GM12873 (cell line): ENCODE measurements at regions not wholly inside any gene's neighbourhood (a gene's known extent, or its start where the extent isn't known, plus 50 kb on each side); places are given as distances from the start of the nearest gene placed in this dataset.

Experiments used
- TF ChIP-seq, protein P1 (sequence below): IDR thresholded peaks from 2 replicates; pipeline ENCODE4 v1.5.1; 2012; ENCODE audit warnings: low read depth, mild to moderate bottlenecking, moderate library complexity, low read length, control low read depth; ENCODE audit not compliant: insufficient read depth; ENCODE audit errors: missing control alignments

DNA sequence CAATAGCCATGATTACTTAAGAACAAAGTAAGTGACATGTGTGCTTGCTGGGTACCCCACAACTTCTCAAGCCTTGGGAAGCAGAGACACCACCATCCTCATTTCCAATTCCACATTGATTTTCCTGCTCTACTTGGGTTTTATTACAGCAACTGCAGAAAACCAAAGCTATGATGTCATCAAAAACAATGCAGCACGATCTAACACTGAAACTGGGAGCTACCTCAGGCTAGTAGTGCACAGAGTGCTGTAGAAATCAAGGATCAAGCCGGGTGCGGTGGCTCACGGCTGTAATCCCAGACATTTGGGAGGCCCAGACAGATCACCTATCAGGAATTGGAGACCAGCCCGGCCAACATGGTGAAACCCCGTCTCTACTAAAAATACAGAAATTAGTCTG is 174.4 kb upstream of the MSX2 start:
- TF ChIP-seq, protein P1, sequence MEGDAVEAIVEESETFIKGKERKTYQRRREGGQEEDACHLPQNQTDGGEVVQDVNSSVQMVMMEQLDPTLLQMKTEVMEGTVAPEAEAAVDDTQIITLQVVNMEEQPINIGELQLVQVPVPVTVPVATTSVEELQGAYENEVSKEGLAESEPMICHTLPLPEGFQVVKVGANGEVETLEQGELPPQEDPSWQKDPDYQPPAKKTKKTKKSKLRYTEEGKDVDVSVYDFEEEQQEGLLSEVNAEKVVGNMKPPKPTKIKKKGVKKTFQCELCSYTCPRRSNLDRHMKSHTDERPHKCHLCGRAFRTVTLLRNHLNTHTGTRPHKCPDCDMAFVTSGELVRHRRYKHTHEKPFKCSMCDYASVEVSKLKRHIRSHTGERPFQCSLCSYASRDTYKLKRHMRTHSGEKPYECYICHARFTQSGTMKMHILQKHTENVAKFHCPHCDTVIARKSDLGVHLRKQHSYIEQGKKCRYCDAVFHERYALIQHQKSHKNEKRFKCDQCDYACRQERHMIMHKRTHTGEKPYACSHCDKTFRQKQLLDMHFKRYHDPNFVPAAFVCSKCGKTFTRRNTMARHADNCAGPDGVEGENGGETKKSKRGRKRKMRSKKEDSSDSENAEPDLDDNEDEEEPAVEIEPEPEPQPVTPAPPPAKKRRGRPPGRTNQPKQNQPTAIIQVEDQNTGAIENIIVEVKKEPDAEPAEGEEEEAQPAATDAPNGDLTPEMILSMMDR = no peak

DNA sequence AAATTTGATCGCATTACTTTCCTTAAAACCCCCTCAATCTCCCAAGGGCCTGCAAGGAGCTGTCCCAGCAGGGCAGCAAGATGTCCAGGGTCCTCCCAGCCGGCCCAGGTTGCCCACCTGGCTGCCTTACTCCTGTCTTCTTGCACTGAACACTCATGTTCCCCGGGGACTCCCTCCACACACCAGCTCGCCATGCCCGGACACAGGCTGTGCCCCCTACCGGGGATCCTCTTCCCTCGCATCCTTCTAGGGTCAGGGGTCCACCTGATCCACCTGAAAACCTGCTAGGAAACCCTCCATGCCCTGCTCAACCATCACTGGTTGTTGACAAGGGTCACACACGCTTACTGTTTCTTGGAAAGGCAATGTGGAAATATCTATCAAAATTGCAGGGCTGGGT is 172.0 kb upstream of the MSX2 start:
- TF ChIP-seq, protein P1 = no peak

DNA sequence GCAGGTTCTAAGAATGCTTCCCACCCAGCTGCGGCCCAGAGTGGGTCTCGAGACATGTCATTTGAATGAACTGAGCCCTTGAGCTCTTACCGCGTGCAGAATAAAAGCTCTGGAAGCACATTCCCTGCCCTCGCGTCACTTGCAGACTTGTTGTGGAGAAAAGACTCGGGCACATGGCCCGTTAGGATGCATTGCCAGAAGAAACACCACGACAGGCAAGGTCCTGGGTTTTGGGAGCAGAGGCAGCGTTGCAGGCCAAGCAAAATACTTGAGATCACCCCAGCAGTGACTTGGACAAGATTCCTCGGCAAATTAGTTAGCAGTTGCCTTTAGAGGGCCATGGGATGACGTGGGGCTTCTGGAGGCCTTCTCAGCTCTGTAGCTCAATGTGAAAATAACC is 170.8 kb upstream of the MSX2 start:
- TF ChIP-seq, protein P1 = no peak

DNA sequence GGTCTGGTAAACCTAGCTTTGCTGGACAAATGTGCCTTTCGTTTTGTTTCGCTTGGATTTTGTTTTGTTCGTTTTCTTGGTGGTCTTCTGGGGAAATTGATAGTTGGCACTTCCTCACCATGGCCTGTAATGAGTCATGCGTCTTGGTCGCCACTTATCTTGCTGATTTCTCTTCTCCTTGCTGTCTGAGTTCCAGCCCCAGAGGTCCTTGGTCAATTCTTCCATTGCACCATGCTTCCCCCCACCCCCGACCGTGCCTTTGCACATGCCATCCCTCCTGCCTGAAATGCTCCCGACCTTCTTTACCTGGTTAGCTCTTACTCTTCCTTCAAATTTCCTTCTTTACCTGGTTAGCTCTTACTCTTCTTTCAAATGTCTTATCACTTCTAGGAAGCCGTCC is 168.7 kb upstream of the MSX2 start:
- TF ChIP-seq, protein P1 = no peak

DNA sequence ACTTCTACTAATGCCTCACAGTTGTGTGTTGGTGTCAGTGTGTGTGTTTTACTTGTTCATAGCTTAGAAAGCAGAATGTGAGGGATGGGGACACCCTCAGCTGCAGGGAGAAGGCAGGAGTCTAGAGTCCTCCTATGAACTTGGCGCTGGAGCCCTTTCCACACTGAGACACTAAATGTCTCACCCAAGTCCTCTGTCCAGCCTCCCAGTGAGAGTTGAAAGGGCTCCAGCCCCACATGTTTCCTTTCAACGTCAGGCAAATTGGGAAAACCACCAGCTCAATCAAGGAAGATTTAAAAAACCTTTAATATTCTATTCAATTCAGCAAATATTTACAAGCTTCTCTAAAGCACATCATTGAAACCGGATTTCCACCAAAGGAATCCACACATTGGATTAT is 167.6 kb upstream of the MSX2 start:
- TF ChIP-seq, protein P1 = no peak

DNA sequence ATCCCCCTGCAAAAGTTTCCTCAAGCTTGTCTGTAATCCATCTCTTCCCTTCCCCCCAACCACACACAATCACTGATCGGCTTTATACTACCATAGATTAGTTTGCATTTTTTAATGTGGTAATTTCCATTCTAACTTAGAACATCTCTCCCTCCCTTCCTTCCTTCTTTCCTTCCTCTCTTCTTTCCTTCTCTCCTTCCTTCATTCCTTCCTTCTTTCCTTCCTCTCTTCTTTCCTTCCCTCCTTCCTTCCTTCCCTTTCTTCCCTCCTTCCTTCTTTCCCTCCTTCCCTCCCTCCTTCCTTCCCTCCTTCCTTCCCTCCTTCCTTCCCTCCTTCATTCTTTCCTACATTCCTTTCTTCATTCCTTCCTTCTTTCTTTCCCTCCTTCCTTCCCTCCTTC is 166.2 kb upstream of the MSX2 start:
- TF ChIP-seq, protein P1 = no peak

DNA sequence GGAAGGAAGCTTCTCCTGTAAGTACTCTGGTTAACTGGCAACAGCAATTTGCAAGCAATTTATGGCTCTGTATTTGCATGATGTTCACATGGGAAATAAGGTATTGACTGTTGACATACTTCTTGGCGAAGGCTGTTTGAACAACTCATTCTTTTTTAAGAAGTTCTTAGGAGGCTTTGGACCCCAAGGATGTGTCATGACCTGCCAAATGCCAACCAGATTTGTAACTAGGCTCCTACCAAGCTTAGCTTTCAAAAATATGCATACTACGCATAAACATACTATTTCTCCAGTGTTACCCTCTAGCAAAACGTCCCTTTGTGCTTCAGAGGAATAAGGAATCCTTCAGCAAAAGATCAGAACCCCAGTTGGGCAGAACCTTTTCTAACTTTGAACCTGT is 165.2 kb upstream of the MSX2 start:
- TF ChIP-seq, protein P1 = no peak

DNA sequence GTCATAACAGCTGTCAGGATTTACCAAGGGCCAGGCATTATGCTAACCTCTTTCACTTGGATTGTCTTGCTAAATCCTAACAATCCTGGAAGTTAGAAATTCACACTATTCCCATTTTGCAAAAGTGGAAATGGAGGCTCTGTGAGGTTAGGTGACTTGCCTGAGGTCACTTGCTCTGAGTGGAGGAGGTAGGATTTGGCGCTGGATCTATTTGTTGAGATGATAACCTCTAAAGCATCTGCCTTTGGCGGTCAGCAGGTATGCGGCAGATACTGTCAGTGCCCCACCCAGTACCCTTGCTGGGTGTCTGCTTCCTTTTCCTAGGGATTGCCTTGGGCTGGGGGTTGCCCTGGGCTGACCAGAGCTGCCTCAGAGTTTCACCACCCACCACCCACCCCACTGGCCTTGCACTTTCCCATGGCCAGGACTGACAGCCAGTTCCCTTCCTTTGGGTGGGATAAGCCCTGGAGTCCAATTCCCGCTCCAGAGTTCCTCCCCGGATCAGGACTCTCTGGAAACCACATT is 164.8 kb upstream of the MSX2 start:
- TF ChIP-seq, protein P1 = no peak
